HG03575 (cell line): ENCODE measurements at regions not wholly inside any gene's neighbourhood (a gene's known extent, or its start where the extent isn't known, plus 50 kb on each side); places are given as distances from the start of the nearest gene placed in this dataset.

Experiments used
- ATAC-seq: cut with Tn5 transposase; IDR thresholded peaks from one replicate; pipeline ENCODE4 v1.9.1; 2021; ENCODE audit not compliant: unreplicated experiment, insufficient number of reproducible peaks, low FRiP score; ENCODE audit errors: extremely low read depth

DNA sequence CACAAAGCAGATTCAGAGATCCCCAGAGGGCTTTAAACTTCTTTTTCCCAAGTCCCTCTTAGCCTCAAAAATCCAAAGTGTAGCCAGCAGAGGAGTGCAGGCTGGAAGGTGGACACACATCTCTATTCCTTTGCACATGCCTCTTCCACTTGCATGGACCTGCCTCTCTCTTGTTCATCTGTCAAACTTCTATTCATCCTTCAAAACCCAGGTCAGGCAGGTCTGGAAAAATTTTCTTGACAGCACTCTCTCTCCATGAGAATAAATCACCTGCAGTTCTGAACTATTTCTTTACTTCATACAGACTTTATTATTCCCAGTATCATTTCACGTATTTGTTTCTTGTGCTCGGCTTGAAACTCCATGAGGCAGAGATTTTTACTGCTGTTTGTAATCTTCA, 127.5 kb downstream of the SS18 start:
- no peak for ATAC-seq

DNA sequence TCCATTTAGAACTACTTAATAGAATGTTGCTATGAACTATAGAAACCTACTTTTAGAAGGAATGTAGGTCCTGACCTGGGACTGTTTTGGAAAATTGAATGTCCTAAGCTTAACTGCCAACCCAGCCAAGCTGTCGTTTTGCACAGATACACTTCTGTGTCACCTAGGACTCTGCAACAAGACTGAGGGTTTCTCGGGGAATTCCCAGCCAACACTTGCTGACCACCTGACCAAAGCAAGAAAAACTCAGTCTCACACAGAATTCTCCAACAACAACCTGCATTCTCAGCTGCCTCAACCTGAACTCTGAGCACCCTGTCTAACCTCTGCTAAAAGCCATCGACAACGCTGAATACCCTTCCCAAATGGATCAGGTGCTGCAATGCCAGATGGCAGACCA, 128.2 kb downstream of the SS18 start:
- ATAC-seq: no peak

GRCh38 chr18:25957017-25957416, 133.4 kb downstream of the SS18 start:
- no peak for ATAC-seq

- no peak for ATAC-seq
Observed at GRCh38 chr18:25953111-25953510, 137.3 kb downstream of the SS18 start.

GRCh38 chr18:25950321-25950720, 140.1 kb downstream of the SS18 start:
- no peak for ATAC-seq

- no peak for ATAC-seq
Observed at GRCh38 chr18:25946540-25946939, 143.9 kb downstream of the SS18 start.

- ATAC-seq: no peak
Observed at GRCh38 chr18:25935356-25935755, 155.1 kb downstream of the SS18 start.

DNA sequence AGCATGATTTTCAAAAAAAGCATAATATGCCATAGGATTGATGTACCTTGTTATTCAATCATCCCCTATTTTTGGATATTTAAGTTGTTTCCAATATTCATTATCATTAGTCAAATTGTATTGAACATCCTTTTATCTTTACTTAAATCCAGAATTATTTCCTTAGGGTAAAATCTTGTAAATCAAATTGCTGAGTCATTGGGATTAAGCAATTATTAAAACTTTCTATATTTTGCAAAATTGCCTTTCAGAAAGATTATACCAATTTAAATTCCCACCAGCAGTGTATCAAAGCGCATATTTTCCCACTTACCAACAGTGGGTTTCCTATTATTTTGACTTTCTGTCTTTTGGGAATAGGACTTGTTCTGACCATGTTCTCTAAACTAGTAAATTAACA, 159.3 kb downstream of the SS18 start:
- no peak for ATAC-seq

DNA sequence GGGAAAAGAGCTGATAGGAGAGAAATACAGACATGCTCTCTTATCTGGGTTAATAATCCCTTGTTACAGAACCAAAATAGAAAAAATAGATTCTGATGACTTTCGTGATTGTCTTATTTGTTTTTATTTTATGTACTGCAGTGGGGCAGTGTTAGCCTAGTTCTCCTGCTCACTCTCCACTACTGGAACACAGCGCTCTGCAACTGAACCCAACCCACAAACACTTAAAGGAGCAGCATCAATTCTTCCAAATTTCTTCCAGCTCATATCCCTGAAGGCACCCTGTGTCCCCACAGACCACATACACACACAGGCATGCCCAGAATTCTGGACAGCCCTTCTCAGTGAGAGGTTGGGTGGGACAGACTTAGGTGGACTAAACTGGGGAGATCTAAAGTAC, 160.6 kb downstream of the SS18 start:
- ATAC-seq: no peak

GRCh38 chr18:25927830-25928229, 162.6 kb downstream of the SS18 start:
- no peak for ATAC-seq

DNA sequence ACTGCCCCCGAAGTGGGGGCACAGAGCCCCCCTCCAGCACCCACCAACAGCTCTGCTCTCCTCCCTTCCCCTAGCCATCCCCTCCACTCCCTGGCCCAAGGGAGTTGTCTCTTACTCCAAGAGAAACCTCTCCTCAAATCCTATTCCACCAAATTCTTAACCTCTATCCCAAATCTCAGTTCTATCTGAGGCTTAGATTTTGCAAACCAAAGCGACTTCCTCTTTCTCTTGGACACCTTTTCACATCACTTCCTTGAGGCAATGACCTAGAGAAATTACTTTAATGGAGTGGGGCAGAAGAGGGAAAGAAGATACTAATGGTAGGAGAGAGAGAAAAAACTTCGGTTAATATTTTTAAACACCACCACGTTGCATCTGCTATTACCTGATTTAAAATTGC, 167.2 kb downstream of the SS18 start:
- no peak for ATAC-seq

- no peak for ATAC-seq
Observed at GRCh38 chr18:25921677-25922421, 168.6 kb downstream of the SS18 start.

DNA sequence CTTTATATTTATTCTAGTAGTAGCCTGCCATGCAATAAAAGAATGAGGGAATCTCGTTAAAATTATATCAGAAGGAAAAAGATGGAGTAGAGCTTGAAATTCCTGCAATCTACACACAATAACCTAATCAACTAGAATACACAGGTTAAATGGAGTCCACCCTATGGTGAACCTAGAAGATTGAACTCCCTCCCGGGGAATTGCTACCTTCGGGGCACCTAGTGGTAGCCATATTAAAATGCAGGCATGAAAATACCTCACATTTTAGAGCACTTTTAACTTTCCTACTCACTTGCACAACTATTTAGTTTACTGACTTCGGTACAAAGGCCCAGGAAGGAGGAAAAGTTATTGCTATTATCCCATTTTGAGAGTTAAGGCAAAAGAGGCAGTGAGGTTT, 174.5 kb downstream of the SS18 start:
- ATAC-seq: no peak

GRCh38 chr18:25898965-25899364, 191.4 kb downstream of the SS18 start:
- no peak for ATAC-seq

DNA sequence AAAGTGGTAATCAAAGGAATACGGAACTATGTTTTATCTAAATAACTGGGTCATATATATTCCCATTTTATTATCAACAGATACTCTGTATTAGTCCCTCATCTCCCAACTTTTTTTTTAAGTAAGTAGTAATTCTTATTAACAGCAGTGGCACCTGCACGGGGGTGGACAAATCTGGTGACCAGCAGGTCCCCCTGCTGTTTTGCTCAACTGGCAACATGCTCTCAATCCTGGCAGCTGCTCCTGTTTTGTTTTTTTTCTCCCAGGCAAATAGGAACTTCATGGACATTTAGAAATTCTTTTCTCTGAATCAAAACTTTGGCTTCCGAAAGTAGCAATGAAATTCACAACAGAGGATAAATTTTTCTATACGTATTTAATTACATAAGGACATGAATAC, 193.5 kb downstream of the SS18 start:
- no peak for ATAC-seq

DNA sequence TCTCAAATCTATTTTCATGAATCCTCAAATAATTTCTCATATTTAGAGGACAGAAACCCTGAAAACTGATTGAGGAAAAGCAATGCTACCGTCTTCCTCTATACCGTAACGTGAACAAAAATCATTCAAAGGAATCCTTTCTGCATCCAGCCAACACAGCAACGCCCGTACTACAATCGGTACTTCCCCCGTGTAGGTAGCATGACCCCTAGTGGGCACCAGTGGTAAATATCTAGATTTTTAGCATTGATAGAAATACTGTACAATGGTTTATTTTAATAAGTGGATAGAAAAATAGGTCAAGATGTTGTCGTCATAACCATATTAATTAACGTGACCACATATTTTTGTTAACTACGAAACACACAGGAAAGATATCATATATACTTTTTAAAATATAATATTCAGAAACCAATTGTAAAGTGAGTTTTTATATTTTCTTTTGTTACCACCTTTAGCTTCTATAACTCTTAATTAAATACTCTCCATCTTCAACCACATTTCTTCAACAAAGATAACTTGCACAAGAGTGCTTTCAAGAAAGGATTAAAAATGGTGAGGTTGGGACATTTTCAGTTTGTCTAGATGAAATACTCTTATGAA, 194.1 kb downstream of the SS18 start:
- ATAC-seq: no peak

DNA sequence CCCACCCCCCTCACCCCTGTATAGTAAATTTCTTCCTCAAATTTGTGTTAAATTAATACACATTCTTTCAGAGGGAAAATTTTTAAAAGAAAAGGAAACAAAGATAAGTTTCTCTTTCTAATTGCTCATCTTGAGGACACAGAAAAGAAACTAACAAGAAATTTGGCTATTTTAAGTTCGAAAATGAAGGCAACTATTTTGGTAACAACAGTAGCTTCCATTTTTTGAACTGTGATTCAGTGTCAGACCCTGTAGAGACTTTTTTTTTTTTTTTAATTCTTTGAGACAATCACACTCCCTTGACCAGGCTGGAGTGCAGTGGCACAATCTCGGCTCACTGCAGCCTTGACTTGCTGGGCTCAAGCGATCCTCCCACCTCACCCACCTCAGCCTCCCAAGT, 194.9 kb downstream of the SS18 start:
- no peak for ATAC-seq

DNA sequence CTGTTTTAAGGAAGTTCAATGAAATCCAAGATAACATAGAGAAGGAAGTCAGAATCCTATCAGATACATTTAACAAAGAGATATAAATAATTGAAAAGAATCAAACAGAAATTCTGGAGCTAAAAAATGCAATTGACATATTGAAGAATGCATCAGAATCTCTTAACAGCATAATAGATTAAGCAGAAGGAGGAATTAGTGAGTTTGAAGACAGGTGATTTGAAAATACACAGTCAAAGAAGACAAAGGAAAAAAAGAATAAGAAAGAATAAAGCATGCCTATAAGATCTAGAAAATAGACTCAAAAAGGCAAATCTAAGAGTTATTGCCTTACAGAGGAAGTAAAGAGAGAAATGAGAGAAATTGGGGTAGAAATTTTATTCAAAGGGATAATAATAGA, 204.1 kb downstream of the SS18 start:
- ATAC-seq: no peak

- no peak for ATAC-seq
Observed at GRCh38 chr18:25883091-25883490, 207.3 kb downstream of the SS18 start.

DNA sequence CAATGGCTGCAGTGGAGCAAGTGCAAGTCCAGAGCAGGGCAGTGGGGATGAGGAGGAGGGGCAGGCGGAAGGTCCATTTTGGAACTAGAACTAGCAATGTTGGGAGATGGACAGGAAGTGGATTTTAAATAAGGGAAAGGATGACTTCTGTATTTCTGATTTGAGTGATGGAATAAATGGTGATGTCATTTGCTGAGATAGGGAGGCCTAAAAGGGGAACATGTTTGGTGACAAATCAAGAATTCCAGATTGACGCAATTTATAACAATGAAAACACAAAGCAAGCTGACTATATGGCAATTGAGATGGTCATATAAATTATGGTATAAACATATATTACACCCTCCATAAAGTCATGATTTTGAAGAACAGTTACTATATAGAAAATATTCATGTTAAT, 209.3 kb downstream of the SS18 start:
- no peak for ATAC-seq

DNA sequence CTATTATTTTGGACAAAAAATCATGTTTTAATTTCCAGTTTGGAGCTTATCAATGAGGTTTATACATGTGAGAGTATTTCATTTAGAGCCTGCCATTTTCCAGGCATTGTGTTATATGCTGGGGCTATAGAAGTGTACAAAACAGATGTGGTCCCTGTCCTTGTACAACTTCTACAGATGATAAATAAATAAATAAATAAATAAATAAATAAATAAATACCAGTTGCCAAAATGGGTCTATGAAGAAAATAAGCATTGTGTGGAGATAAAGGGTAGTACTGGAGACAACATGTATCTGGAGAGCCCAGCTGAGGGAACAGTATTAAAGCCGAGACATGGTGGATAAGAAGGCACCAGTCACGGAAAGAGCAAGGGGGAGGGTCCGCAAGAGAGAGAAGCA, 210.0 kb downstream of the SS18 start:
- ATAC-seq: no peak
